GM18520 (cell line): ENCODE measurements at regions not wholly inside any gene's neighbourhood (a gene's known extent, or its start where the extent isn't known, plus 50 kb on each side); places are given as distances from the start of the nearest gene placed in this dataset.

Source experiments
- ATAC-seq: cut with Tn5 transposase; IDR thresholded peaks from one replicate; pipeline ENCODE4 v1.9.1; 2021; ENCODE audit not compliant: unreplicated experiment

- no peak for ATAC-seq
Measured at GRCh38 chr3:89624494-89624893, 517.1 kb downstream of the EPHA3 start.

DNA sequence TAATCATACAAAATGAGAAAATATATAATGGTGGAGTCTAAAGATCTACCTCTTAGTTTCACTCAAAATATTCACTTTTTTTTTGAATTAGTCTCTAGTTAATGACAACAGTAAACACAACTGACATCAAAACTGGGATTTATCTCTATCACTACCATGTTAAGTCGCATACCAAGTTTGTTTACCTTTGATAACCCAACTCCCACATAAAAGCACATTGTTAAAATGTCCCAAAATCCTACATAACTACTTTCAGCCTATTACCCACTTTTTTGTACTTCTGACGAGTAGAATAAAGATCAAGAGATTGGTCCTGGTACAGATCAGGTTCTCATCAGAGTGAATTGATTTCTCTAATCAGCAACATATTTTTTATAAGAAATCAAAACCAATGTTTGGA is 518.5 kb downstream of the EPHA3 start:
- ATAC-seq, result no peak

DNA sequence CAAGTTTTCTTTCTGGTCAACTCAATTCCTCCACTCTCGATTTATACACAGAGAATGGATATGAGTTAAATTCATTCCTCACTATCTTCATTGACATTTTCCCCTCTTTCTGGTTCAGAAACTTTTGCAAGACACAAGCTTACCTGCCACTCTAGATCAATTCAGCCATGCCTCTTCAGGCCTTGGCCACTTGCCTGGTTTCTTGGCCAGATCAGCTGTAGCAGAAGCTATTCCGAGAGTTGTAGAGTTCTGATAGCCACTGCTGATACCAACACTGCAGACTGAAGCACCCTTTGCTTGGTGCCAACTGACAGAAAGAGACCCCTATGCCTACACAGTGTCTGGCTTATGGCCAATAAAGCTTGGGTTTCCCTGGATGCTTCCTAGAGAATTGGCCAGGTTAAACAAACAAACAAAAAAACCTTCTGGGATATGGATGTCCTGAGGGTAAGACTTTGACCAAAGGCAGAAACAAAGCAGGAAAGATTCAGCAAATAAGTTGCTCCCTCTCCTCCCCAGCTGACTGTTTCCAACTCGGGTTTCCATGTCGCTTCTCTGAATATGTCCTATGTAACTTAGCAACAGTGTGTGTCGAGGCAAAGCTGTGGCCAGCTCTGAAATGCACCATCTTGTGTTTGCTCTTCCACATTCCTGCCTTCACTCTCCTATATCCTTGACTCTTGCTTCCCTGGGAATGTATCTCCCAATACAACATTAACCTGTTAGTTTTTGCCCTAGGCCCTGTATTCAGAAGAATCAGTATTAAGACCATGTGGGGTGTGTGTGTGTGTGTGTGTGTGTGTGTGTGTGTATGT is 521.6 kb downstream of the EPHA3 start:
- ATAC-seq, result no peak

GRCh38 chr3:89635137-89635536 is 527.7 kb downstream of the EPHA3 start:
- ATAC-seq, result no peak

- no peak for ATAC-seq
Measured at GRCh38 chr3:89644716-89645115, 537.3 kb downstream of the EPHA3 start.

DNA sequence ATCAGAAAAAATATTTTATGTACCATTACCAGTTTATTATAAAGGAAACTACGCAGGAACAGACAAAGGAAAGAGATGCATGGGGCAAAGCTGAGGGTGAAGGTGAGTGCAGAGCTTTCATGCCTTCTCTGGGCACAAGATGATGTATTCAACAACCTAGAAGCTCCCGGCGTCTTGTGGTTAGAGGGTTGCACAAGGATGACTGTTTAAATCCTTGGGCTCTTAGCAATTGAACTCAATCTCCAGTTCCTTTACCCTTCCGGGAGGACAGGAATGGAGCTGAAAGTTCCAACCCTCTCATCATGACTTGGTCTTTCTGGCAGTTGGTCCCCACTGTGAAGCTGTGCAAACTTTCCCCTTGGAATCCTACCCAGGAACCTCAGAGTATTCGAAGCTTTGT is 542.0 kb downstream of the EPHA3 start:
- ATAC-seq, result no peak

DNA sequence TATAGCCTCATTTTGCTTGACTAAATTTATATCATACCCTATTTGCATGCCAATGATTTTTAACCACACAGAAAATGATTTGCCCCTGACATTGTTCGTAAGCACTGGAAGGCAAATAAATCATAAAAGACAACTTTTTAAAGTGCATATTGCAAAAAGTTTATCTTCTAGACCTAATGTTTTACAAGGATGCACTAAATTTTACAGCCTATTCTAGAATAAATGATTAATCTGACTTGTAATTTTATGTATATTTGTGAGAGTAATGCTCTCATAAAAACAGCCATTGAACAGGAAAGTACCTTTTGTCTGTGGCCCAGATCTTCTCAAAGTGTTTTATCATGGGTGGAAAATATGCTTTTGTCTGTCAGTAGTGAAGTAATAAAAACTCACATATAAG is 546.6 kb downstream of the EPHA3 start:
- no peak for ATAC-seq

GRCh38 chr3:89656388-89656787 is 549.0 kb downstream of the EPHA3 start:
- no peak for ATAC-seq

GRCh38 chr3:89679686-89680085 is 572.3 kb downstream of the EPHA3 start:
- ATAC-seq, result no peak

DNA sequence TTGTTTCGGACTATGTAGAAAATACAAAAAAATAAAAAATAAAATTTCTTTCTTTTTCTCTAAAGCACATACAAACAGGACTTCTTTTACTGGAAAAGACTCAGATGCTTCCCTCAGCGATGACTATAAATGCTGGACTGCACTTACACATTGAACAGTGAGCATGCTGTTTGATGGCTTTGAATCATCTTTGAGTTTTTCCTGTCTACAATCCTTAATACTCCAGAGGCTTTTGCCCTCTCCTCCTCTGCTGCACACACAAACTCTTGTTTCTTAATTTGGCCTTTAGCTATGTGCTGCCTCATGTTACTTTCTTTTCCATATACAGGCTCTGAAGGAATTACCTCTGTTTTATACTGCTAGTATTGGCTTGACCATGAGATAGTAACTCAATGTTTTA is 575.1 kb downstream of the EPHA3 start:
- no peak for ATAC-seq

DNA sequence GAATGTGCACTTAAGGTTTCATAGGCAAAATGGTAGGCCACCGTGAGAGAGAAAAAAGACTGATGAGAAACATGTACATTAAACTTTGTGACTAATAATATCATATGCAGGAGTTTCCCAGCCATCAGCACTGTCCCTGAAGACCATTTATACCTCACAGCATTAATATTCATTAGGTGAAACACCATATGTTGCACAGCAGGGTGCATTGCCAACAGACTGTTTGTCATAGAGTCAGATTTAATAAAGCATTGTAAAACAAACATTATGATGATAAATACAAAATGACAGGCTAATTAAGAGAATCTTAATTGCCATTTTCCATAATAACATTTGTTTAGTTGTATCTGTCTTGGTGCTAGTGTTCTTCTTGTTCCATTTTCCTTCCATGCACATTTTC is 578.3 kb downstream of the EPHA3 start:
- ATAC-seq, result no peak

GRCh38 chr3:89690646-89691045 is 583.2 kb downstream of the EPHA3 start:
- no peak for ATAC-seq

DNA sequence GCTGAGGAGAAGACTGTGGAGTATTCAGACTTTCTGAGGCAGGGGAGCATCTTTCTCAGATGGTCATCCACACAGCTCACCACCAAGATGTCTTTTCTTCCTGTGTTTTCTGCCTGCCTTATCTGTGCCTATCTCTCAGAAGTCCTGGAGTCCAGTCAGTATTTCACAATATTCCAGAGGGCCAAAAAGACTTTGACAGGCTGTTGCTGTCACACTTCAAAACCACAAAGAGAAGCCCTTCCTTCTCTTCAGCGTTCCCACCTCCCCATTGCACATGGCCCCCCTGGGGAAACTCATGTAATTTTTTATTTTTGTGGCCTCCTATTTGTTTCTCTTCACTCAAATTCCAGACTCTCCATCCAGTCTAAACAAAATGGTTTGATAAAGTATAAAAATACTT is 585.2 kb downstream of the EPHA3 start:
- ATAC-seq, result no peak

DNA sequence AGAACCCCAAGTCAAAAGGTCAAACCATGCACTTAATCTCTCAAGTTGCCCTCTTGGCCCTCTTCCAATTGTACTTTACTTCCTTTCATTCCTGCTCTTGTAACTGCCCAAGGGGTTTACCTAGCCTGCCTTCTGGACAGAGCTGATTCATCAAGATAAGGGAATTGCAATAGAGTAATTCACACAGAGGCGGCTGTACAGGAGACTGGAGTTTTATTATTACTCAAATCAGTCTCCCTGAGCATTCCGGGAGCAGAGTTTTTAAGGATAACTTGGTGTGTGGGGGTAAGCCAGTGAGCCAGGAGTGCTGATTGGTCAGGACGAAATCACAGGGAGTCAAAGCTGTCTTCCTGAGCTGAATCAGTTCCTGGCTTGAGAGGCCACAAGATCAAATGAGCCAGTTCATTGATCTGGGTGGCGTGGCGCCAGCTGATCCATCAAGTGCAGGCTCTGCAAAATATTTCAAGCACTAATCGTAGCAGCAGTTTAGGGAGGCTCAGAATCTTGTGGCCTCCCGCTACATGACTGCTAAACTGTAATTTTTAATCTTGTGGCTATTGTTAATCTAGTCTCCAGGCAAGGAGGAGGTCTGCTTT is 590.0 kb downstream of the EPHA3 start:
- no peak for ATAC-seq

- no peak for ATAC-seq
Measured at GRCh38 chr3:89698208-89698830, 590.9 kb downstream of the EPHA3 start.

- no peak for ATAC-seq
Measured at GRCh38 chr3:89699229-89699628, 591.8 kb downstream of the EPHA3 start.

- ATAC-seq, result no peak
Measured at GRCh38 chr3:89699771-89700170, 592.4 kb downstream of the EPHA3 start.

DNA sequence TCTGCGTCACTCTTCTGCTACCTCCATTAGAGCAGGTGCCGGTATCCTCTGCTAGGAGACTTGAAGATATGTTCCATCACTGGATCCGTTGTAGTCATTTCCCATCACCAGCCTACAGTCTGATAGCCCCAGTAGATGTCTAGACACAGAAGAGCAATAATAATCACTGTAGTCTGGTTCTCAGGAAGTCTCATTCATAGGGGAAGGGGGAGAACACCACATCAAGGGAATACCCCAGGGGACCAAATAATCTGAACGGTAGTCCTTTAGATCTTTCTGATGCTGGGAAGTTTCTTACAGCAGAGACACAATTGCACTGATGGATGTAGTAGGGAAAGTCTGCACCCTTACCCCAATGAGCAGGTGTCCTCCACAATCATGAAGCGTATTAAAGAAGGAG is 595.0 kb downstream of the EPHA3 start:
- no peak for ATAC-seq

- ATAC-seq, result no peak
Measured at GRCh38 chr3:89713196-89713595, 605.8 kb downstream of the EPHA3 start.

DNA sequence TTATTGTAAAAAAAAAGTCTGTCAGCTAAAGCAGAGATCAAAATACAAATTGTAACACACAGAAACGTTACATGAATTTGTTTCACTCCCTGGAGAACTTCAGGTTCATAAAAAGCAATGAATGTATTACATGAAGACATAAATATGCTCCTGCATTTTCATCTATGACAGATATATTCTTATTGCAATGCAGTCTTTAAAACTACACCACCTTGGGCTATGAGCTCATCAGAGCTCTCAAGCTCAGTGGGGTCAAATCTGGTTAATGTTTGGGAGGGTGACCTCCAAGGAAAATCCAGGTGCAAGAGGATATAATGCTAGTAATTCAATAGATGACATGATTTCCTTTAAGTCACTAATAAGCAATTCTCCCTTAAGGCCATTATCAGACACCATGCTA is 606.8 kb downstream of the EPHA3 start:
- no peak for ATAC-seq

GRCh38 chr3:89740080-89740880 is 632.9 kb downstream of the EPHA3 start:
- ATAC-seq, result no peak

DNA sequence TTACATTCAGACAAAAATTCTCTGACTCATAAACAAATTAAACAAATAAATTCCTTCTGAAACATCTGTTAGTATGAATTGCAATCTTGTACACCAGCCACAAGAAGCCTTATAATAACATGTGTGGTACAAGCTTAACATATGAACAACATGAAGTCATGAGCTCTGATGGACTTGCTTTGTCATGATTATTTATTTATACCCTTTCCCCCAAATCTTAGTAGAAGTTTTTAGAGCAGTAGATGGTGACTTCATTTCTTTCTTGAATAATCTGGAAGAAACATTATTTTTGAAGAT is 633.4 kb downstream of the EPHA3 start:
- no peak for ATAC-seq
